SKM-1 (cell line): ENCODE measurements at regions not wholly inside any gene's neighbourhood (a gene's known extent, or its start where the extent isn't known, plus 50 kb on each side); places are given as distances from the start of the nearest gene placed in this dataset.
A peak's percentile ranks its signal among the peaks of the same experiment; 100 is the strongest.
"Not testable (repeated sequence)": the region's sequence is repeated elsewhere in the genome, so short reads cannot be mapped to it uniquely, and the experiment has no call there.

ENCODE experiments used
- DNase-seq: peaks from one replicate; lab custom pipeline; 2025; ENCODE audit not compliant: unreplicated experiment; lab: John Stamatoyannopoulos, UW

- no peak for DNase-seq
Measured at GRCh38 chr5:18203296-18203695, 569.0 kb downstream of the TAF11L14 start.

- DNase-seq: no peak
Measured at GRCh38 chr5:18213666-18214065, 579.4 kb downstream of the TAF11L14 start.

- no peak for DNase-seq
Measured at GRCh38 chr5:18216016-18216415, 581.8 kb downstream of the TAF11L14 start.

GRCh38 chr5:18216729-18217128 lies 582.5 kb downstream of the TAF11L14 start:
- DNase-seq: no peak

GRCh38 chr5:18219241-18219640 lies 585.0 kb downstream of the TAF11L14 start:
- DNase-seq: no peak

GRCh38 chr5:18220631-18221030 lies 586.4 kb downstream of the TAF11L14 start:
- no peak for DNase-seq

- DNase-seq: peak; percentile 10
Measured at GRCh38 chr5:18236386-18236785, 602.1 kb downstream of the TAF11L14 start.

GRCh38 chr5:18238321-18238720 lies 604.1 kb downstream of the TAF11L14 start:
- no peak for DNase-seq

- no peak for DNase-seq
Measured at GRCh38 chr5:18240971-18241370, 606.7 kb downstream of the TAF11L14 start.

GRCh38 chr5:18243846-18244245 lies 609.6 kb downstream of the TAF11L14 start:
- no peak for DNase-seq

GRCh38 chr5:18244309-18244708 lies 610.0 kb downstream of the TAF11L14 start:
- no peak for DNase-seq

- DNase-seq: no peak
Measured at GRCh38 chr5:18252559-18252958, 618.3 kb downstream of the TAF11L14 start.

- DNase-seq: no peak
Measured at GRCh38 chr5:18264126-18264882, 630.0 kb downstream of the TAF11L14 start.

GRCh38 chr5:18270635-18271338 lies 636.5 kb downstream of the TAF11L14 start:
- no peak for DNase-seq

- DNase-seq: no peak
Measured at GRCh38 chr5:18276939-18277338, 642.7 kb downstream of the TAF11L14 start.

GRCh38 chr5:18281947-18282581 lies 647.8 kb downstream of the TAF11L14 start:
- DNase-seq: peak; percentile 14

- DNase-seq: no peak
Measured at GRCh38 chr5:18285257-18285656, 651.0 kb downstream of the TAF11L14 start.

GRCh38 chr5:18292146-18292545 lies 657.9 kb downstream of the TAF11L14 start:
- DNase-seq: no peak

- not testable (repeated sequence) for DNase-seq
Measured at GRCh38 chr5:18295696-18296095, 661.4 kb downstream of the TAF11L14 start.

- peak; percentile 13 for DNase-seq
Measured at GRCh38 chr5:18299166-18299565, 664.9 kb downstream of the TAF11L14 start.

GRCh38 chr5:18305288-18305924 lies 671.1 kb downstream of the TAF11L14 start:
- DNase-seq: no peak

GRCh38 chr5:18311266-18311665 lies 677.0 kb downstream of the TAF11L14 start:
- DNase-seq: no peak
